ENCODE measurements at regions not wholly inside any gene's neighbourhood (a gene's known extent, or its start where the extent isn't known, plus 50 kb on each side); places are given as distances from the start of the nearest gene placed in this dataset.

GRCh38 chr13:58190577-58190976, 559.0 kb downstream of the PCDH17 start:
- Mint-ChIP-seq H3K4me1 (no peaks in the 10 kb centered on the region), H3K9me3 (peaks cover 11% of the 10 kb centered on the region), H3K4me3 (no peak overlapping the region), H3K36me3 (no peaks in the 10 kb centered on the region), H3K27ac (no peak overlapping the region), H3K27me3 (ENCODE audit: low read depth) (no peaks in the 10 kb centered on the region)
- ATAC-seq, result no peak
- no peak for DNase-seq (ENCODE audit: low spot score)
- ChIA-PET CTCF (no interaction called here), POLR2A (no interaction called here)
- TF ChIP-seq SP1 (CRISPR knock-in tag; conservative IDR thresholded peaks at IDR 0.05) (no peak), FOXJ3 (CRISPR knock-in tag; IDR thresholded peaks at IDR 0.05; ENCODE audit: borderline replicate concordance) (no peak), ZBTB21 (CRISPR knock-in tag; IDR thresholded peaks at IDR 0.05; ENCODE audit: borderline replicate concordance) (no peak), MYBL2 (CRISPR knock-in tag; IDR thresholded peaks at IDR 0.05) (no peak), GTF2I (CRISPR knock-in tag; conservative IDR thresholded peaks at IDR 0.05) (no peak), RELA (CRISPR knock-in tag; IDR thresholded peaks at IDR 0.05; ENCODE audit: borderline replicate concordance) (no peak), ZNF671 (CRISPR knock-in tag; IDR thresholded peaks at IDR 0.05) (no peak), JAZF1 (CRISPR knock-in tag; IDR thresholded peaks at IDR 0.05) (no peak), MLX (CRISPR knock-in tag; IDR thresholded peaks at IDR 0.05) (no peak), NFYB (CRISPR knock-in tag; conservative IDR thresholded peaks at IDR 0.05; ENCODE audit: low read depth) (no peak), SOX15 (CRISPR knock-in tag; IDR thresholded peaks at IDR 0.05) (no peak), ZNF396 (CRISPR knock-in tag; IDR thresholded peaks at IDR 0.05; ENCODE audit: borderline replicate concordance) (no peak), ZMAT4 (CRISPR knock-in tag; IDR thresholded peaks at IDR 0.05) (no peak), EMX1 (CRISPR knock-in tag; IDR thresholded peaks at IDR 0.05) (no peak), NFE2L1 (CRISPR knock-in tag; IDR thresholded peaks at IDR 0.05) (no peak), ESRRA (CRISPR knock-in tag; IDR thresholded peaks at IDR 0.05; ENCODE audit: borderline replicate concordance) (no peak)
- TF ChIP-seq, protein P1, sequence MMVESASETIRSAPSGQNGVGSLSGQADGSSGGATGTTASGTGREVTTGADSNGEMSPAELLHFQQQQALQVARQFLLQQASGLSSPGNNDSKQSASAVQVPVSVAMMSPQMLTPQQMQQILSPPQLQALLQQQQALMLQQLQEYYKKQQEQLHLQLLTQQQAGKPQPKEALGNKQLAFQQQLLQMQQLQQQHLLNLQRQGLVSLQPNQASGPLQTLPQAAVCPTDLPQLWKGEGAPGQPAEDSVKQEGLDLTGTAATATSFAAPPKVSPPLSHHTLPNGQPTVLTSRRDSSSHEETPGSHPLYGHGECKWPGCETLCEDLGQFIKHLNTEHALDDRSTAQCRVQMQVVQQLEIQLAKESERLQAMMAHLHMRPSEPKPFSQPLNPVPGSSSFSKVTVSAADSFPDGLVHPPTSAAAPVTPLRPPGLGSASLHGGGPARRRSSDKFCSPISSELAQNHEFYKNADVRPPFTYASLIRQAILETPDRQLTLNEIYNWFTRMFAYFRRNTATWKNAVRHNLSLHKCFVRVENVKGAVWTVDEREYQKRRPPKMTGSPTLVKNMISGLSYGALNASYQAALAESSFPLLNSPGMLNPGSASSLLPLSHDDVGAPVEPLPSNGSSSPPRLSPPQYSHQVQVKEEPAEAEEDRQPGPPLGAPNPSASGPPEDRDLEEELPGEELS (CRISPR knock-in tag; IDR thresholded peaks at IDR 0.05), result no peak
- TF ChIP-seq, protein P2, sequence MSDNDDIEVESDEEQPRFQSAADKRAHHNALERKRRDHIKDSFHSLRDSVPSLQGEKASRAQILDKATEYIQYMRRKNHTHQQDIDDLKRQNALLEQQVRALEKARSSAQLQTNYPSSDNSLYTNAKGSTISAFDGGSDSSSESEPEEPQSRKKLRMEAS (CRISPR knock-in tag; IDR thresholded peaks at IDR 0.05), result no peak

GRCh38 chr13:58191754-58192153, 560.2 kb downstream of the PCDH17 start:
- ChIA-PET CTCF (no interaction called here), POLR2A (no interaction called here)
- Mint-ChIP-seq H3K36me3 (no peaks in the 10 kb centered on the region), H3K27me3 (ENCODE audit: low read depth) (no peaks in the 10 kb centered on the region), H3K9me3 (peaks cover 11% of the 10 kb centered on the region), H3K4me3 (no peak overlapping the region), H3K27ac (no peak overlapping the region), H3K4me1 (no peaks in the 10 kb centered on the region)
- TF ChIP-seq, protein P3, sequence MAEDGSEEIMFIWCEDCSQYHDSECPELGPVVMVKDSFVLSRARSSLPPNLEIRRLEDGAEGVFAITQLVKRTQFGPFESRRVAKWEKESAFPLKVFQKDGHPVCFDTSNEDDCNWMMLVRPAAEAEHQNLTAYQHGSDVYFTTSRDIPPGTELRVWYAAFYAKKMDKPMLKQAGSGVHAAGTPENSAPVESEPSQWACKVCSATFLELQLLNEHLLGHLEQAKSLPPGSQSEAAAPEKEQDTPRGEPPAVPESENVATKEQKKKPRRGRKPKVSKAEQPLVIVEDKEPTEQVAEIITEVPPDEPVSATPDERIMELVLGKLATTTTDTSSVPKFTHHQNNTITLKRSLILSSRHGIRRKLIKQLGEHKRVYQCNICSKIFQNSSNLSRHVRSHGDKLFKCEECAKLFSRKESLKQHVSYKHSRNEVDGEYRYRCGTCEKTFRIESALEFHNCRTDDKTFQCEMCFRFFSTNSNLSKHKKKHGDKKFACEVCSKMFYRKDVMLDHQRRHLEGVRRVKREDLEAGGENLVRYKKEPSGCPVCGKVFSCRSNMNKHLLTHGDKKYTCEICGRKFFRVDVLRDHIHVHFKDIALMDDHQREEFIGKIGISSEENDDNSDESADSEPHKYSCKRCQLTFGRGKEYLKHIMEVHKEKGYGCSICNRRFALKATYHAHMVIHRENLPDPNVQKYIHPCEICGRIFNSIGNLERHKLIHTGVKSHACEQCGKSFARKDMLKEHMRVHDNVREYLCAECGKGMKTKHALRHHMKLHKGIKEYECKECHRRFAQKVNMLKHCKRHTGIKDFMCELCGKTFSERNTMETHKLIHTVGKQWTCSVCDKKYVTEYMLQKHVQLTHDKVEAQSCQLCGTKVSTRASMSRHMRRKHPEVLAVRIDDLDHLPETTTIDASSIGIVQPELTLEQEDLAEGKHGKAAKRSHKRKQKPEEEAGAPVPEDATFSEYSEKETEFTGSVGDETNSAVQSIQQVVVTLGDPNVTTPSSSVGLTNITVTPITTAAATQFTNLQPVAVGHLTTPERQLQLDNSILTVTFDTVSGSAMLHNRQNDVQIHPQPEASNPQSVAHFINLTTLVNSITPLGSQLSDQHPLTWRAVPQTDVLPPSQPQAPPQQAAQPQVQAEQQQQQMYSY (CRISPR knock-in tag; IDR thresholded peaks at IDR 0.05), result no peak
- TF ChIP-seq ZNF263 (CRISPR knock-in tag; IDR thresholded peaks at IDR 0.05; ENCODE audit: low read depth) (no peak), E2F5 (CRISPR knock-in tag; IDR thresholded peaks at IDR 0.05) (no peak), ZNF396 (CRISPR knock-in tag; IDR thresholded peaks at IDR 0.05; ENCODE audit: borderline replicate concordance) (no peak)
- TF ChIP-seq, protein P4, sequence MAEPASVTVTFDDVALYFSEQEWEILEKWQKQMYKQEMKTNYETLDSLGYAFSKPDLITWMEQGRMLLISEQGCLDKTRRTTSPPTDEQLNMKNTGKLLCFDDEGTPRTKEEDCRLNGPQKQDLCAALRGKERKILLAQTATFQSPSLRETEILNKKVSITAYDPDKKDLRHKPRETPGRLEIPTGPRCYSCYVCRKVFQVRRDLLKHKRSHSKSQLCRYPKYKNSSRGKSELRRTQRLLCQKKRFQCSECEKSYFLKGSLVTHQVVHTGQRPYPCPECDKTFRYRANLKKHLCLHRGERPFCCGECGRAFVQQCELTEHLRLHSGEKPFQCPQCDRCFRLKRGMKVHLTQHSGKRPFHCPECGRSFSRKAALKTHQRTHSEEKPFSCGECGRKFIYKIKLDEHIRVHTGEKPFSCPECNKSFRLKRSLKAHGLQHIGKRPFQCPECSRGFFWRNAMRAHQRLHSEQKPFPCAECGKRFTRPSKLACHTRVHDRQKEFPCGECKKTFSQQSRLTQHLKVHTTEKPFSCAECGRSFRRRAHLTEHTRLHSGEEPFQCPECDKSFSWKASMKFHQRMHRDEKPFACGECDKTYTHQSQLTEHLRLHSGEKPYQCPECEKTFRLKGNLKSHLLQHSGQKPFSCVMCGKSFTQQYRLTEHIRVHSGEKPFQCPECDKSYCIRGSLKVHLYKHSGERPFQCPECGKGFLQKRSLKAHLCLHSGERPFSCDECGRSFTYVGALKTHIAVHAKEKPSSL (CRISPR knock-in tag; conservative IDR thresholded peaks at IDR 0.05), result no peak
- no peak for DNase-seq (ENCODE audit: low spot score)
- no peak for ATAC-seq

Data from WTC11 (cell line).